ENCODE measurements at regions not wholly inside any gene's neighbourhood (a gene's known extent, or its start where the extent isn't known, plus 50 kb on each side); places are given as distances from the start of the nearest gene placed in this dataset.

DNA sequence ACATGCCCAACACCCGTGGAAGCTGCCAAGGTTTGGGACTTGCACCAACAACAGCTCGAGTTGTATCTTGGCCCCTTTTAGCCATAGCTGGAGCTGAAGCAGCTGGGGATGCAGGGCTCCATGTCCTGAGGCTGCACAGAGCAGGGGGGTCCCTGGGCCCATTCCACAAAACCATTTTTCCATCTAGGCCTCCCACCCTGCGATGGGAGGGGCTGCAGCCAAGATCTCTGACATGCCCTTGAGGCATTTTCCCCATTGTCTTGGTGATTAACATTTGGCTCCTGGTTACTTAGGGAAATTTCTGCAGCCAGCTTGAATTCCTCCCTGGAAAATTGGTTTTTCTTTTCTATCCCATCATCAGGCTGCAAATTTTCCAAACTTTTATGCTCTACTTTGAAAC is 637.8 kb upstream of the VSTM2A start:
- ATAC-seq (no peak), DNase-seq (no peak)
- no peaks in the 10 kb centered on the region for H3K4me1 Mint-ChIP-seq
- no peaks in the 10 kb centered on the region for H3K27me3 Mint-ChIP-seq
- H3K27ac Mint-ChIP-seq: no peak overlapping the region
- no peak overlapping the region for H3K4me3 Mint-ChIP-seq
- H3K36me3 Mint-ChIP-seq (ENCODE audit: low read depth): no peaks in the 10 kb centered on the region
- peaks cover 2% of the 10 kb centered on the region for H3K9me3 ChIP-seq (ENCODE audit: control insufficient read depth, low read length, poor library complexity, severe bottlenecking)

DNA sequence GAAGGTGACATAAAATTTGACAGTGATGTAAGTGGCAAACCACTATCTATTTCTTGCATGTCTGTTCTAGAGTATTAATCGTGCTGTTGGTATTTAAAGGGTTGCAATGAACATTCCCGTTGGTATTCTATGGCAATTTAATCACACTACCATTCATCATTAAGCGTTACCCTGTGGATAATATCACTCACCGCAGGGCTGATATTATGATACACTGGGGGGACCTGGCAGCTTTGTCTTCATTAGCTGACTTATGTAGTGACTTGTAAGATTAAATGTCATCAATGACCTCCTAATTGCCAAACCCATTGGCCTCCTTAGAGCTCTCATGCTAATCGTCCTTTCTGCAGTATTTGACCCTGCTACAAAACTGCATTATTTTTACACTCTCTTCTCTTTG is 624.5 kb upstream of the VSTM2A start:
- no peaks in the 10 kb centered on the region for H3K36me3 Mint-ChIP-seq (ENCODE audit: low read depth)
- no peak for ATAC-seq

DNA sequence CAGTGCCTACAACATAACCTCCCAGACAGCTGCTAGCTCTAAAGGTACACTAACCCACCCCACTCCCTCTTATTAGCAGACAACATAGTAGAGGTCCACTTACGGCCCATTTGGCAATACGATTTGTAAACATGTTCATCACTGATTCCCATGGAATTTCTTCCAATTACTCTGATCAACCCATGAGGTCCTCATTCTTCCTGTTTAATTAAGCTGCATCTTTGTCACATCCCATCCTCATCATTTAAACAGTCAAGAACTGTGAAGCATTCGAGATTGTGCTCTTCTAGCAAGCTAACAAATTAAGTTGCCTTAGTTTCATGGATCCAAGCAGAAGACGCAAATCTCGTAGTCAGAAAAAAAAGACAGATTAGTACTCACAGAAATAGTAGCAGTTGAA is 622.2 kb upstream of the VSTM2A start:
- Mint-ChIP-seq H3K27me3 (no peaks in the 10 kb centered on the region), H3K4me3 (no peak overlapping the region), H3K36me3 (ENCODE audit: low read depth) (no peaks in the 10 kb centered on the region), H3K27ac (no peak overlapping the region), H3K4me1 (no peaks in the 10 kb centered on the region)
- peaks cover 2% of the 10 kb centered on the region for H3K9me3 ChIP-seq (ENCODE audit: control insufficient read depth, low read length, poor library complexity, severe bottlenecking)
- DNase-seq (no peak), ATAC-seq (no peak)

More for the DNA sequence above, 624.5 kb upstream of the VSTM2A start:
- no peak for DNase-seq
- no peak overlapping the region for H3K4me3 Mint-ChIP-seq
- no peaks in the 10 kb centered on the region for H3K27me3 Mint-ChIP-seq
- H3K27ac Mint-ChIP-seq: no peak overlapping the region
- peaks cover 2% of the 10 kb centered on the region for H3K9me3 ChIP-seq (ENCODE audit: control insufficient read depth, low read length, poor library complexity, severe bottlenecking)
- no peaks in the 10 kb centered on the region for H3K4me1 Mint-ChIP-seq

DNA sequence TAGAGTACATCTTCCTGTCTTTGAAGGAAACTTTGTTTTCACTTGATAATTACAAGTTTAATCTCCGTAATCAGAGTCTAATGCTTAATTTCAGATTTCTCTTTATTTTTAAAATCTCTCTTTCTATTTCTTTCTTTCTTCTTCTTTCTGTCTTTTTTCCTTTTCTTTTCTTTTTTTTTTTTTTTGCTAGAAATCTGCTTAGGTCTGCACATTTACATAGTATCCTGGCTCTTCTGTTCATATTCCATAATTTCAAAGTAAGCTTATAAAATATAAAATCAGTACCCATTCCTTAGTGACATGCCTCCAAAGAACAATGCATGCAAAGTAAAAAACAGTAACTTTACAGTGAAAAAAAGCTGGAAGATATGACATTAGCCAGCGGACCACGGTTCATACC is 601.7 kb upstream of the VSTM2A start:
- Mint-ChIP-seq H3K4me1 (no peaks in the 10 kb centered on the region), H3K27ac (no peak overlapping the region), H3K36me3 (ENCODE audit: low read depth) (no peaks in the 10 kb centered on the region), H3K4me3 (no peak overlapping the region), H3K27me3 (no peaks in the 10 kb centered on the region)
- no peak for ATAC-seq
- H3K9me3 ChIP-seq (ENCODE audit: control insufficient read depth, low read length, poor library complexity, severe bottlenecking): no peaks in the 10 kb centered on the region
- DNase-seq: no peak

DNA sequence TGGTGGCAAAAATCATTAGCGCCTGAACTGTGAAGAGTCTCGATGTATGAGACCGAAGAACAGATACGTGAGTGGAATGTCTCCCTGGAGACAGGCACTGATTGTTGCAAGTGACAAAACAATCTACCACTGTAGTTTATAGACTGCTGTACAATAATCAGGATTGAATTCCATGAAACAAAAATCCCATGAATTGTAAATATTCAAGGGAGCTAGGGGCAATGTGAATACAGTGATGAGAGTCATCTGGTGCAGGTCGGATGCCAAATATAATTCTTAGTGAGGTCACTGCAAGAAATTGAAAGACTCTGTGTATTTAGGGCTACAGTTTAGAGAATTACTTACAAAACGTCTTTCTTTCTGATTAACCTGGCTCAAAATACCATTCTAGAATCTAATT is 594.4 kb upstream of the VSTM2A start:
- Mint-ChIP-seq H3K27ac (no peak overlapping the region), H3K36me3 (ENCODE audit: low read depth) (no peaks in the 10 kb centered on the region), H3K4me1 (no peaks in the 10 kb centered on the region), H3K4me3 (no peak overlapping the region), H3K27me3 (no peaks in the 10 kb centered on the region)
- DNase-seq: no peak
- ATAC-seq: no peak
- H3K9me3 ChIP-seq (ENCODE audit: control insufficient read depth, low read length, poor library complexity, severe bottlenecking): no peaks in the 10 kb centered on the region

DNA sequence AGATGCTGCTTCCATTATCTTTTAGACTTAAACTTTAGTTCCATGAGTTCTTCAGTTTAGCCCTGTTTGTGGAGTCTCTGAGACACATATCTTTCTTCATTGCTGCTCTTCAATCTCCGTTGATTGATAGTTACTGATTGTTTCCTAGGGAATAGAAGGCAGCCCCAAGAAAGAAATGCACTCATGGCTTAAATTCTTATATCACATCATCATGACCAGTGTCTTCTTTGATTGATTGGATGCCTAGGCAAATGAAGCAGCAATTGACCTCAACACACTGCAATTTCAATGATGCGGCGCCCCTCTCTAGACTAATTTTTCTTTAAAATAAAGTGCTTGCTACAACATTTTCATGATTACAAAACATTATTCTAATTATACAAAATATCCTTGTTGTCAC is 576.5 kb upstream of the VSTM2A start:
- Mint-ChIP-seq H3K4me1 (no peaks in the 10 kb centered on the region), H3K36me3 (ENCODE audit: low read depth) (no peaks in the 10 kb centered on the region), H3K27me3 (no peaks in the 10 kb centered on the region), H3K4me3 (no peak overlapping the region), H3K27ac (no peak overlapping the region)
- ATAC-seq (no peak), DNase-seq (no peak)
- no peaks in the 10 kb centered on the region for H3K9me3 ChIP-seq (ENCODE audit: control insufficient read depth, low read length, poor library complexity, severe bottlenecking)

DNA sequence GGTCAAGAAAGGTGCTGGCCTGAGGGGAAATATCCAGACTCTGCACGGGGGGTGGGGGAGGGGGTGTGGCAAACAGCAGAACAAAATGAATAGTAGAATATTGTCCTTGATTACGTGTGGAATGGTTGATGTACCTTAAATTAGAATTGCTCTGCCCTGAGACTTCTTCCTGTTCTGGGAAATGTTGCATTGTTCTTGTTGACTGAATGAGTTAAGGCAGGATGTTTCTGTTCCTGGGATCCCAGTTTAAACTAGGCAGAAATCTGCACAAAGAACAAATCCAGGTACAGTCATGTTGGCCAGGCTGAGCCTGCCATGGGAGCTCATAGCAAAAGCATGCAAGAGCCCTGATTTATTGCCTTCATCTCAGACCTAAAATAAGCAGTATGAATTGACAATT is 558.7 kb upstream of the VSTM2A start:
- H3K4me1 Mint-ChIP-seq: no peaks in the 10 kb centered on the region
- ATAC-seq: no peak
- no peaks in the 10 kb centered on the region for H3K36me3 Mint-ChIP-seq (ENCODE audit: low read depth)
- H3K9me3 ChIP-seq (ENCODE audit: control insufficient read depth, low read length, poor library complexity, severe bottlenecking): no peaks in the 10 kb centered on the region
- no peak overlapping the region for H3K4me3 Mint-ChIP-seq
- no peak for DNase-seq
- H3K27ac Mint-ChIP-seq: no peak overlapping the region
- no peaks in the 10 kb centered on the region for H3K27me3 Mint-ChIP-seq

DNA sequence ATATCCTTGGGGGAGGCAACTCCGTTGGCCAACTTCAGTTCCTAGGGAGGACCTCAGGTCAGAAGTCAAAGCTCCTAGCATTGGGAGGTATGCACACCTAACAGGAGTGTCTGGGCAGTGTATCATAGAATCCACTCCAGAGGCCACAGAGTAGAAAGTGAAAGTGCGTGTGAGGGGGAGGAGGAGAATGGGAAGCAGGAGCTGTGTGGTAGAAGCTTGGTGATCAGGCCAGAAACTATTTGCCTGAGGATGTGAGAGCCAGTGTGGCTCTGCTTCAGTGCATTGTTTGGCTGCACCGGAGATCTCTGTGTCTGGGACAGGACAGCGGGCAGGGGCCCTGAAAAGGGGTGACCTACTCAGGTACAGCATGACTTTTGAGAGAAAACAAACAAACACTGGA is 557.4 kb upstream of the VSTM2A start:
- ATAC-seq: no peak
- Mint-ChIP-seq H3K36me3 (ENCODE audit: low read depth) (no peaks in the 10 kb centered on the region), H3K27me3 (no peaks in the 10 kb centered on the region), H3K4me3 (no peak overlapping the region), H3K4me1 (no peaks in the 10 kb centered on the region), H3K27ac (no peak overlapping the region)
- DNase-seq: no peak
- H3K9me3 ChIP-seq (ENCODE audit: control insufficient read depth, low read length, poor library complexity, severe bottlenecking): no peaks in the 10 kb centered on the region

DNA sequence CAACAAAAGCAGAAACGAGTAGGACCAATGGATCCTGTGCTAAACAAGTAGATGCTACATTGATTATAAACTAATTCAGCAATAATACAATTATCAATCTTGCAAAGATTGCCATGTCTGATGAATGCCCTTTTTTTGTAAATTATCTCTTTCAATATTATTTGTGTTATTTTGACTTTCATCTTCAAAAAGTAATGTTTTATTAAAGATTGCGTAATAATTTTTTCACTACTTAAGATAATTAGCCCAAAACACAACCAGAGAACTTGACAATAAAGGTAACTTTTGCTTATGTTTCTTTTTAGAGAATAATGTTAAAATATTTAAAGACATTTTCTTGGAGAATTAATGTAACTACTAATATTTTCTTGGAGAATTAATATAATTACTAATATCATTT is 553.8 kb upstream of the VSTM2A start:
- no peaks in the 10 kb centered on the region for H3K9me3 ChIP-seq (ENCODE audit: control insufficient read depth, low read length, poor library complexity, severe bottlenecking)
- ATAC-seq: no peak
- Mint-ChIP-seq H3K4me3 (no peak overlapping the region), H3K27ac (no peak overlapping the region), H3K36me3 (ENCODE audit: low read depth) (no peaks in the 10 kb centered on the region), H3K4me1 (no peaks in the 10 kb centered on the region), H3K27me3 (no peaks in the 10 kb centered on the region)
- no peak for DNase-seq

DNA sequence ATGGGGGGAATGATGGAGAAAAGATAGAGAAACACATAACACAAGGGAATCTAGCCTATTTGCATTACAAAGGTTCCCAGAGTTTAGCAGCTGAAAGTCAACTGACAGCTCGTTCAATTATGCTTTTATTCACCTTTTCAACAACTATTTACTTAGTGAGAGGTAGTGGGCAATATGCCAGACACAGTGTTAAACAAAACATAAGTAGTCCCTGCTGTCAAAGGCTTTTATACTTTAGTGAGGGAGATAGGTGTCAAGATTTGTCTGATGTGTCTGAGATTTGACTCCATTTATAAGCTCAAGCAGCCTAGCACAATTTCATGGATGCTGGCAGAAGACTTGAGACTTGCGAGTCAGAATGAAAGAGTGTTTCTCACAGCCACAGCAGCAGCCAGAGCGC is 549.0 kb upstream of the VSTM2A start:
- H3K9me3 ChIP-seq (ENCODE audit: control insufficient read depth, low read length, poor library complexity, severe bottlenecking): no peaks in the 10 kb centered on the region
- Mint-ChIP-seq H3K4me3 (no peak overlapping the region), H3K36me3 (ENCODE audit: low read depth) (no peaks in the 10 kb centered on the region), H3K27me3 (no peaks in the 10 kb centered on the region), H3K4me1 (no peaks in the 10 kb centered on the region), H3K27ac (no peak overlapping the region)
- no peak for DNase-seq
- no peak for ATAC-seq

DNA sequence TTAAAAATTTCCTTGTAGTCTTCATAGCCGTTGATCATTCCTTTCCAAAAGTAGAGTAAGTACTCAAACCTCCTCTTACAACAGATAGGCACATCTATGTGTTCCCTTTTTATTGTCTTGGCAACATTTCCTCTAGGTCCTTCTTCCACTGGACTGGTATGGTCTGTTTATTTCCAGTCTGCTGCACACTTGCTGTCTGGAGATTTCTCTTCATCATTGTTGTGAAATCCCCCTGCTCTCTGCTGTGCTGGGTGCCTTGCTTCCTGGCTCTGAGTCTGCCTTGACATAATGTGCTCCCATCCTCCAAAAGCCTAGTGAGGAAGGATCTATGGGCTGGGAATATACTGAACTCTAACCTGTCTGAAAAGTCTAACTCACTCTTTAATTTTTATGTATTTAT is 545.3 kb upstream of the VSTM2A start:
- Mint-ChIP-seq H3K4me3 (no peak overlapping the region), H3K27me3 (no peaks in the 10 kb centered on the region), H3K27ac (no peak overlapping the region), H3K36me3 (ENCODE audit: low read depth) (no peaks in the 10 kb centered on the region), H3K4me1 (no peaks in the 10 kb centered on the region)
- DNase-seq (no peak), ATAC-seq (no peak)
- no peaks in the 10 kb centered on the region for H3K9me3 ChIP-seq (ENCODE audit: control insufficient read depth, low read length, poor library complexity, severe bottlenecking)

DNA sequence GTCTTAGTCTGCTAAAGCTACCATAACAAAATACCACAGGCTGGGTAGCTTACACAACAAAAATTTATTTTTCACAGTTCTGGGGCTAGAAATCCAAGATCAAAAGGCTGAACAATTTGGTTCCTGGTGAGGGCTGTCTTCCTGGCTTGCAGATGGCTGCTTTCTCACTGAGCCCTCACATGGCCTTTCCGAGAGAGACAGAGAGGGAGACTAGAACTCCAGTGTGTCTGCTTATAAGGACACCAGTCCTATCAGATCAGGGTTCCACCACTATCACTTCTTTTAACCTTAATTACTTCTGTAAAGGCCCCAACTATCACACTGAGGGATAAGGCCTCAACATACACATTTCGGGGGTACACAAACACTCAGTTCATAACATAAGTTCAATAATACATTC is 527.4 kb upstream of the VSTM2A start:
- no peaks in the 10 kb centered on the region for H3K27me3 Mint-ChIP-seq
- no peak for ATAC-seq
- peaks cover under 1% of the 10 kb centered on the region for H3K36me3 Mint-ChIP-seq (ENCODE audit: low read depth)

DNA sequence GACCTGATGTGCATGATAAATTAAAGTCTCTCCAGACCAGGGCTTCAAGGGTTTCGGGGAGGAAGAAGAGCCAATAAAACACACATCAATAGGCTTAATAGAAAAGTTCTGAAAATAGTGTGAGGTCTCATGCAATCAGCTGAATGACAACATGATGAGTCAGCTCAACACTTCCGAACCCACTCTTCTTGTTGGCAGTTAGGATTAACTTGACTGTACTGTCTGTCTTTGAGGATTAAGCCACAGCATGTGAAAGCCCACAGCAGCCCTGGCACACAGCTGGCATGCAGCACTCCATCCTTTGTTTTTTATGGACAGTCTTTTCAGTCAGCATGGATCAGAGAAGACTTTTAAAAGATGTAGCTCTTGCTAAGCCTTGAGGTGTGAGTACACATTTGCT is 526.9 kb upstream of the VSTM2A start:
- H3K27ac Mint-ChIP-seq: no peak overlapping the region
- H3K9me3 ChIP-seq (ENCODE audit: control insufficient read depth, low read length, poor library complexity, severe bottlenecking): peaks cover 2% of the 10 kb centered on the region
- no peaks in the 10 kb centered on the region for H3K4me1 Mint-ChIP-seq
- H3K27me3 Mint-ChIP-seq: no peaks in the 10 kb centered on the region
- no peaks in the 10 kb centered on the region for H3K36me3 Mint-ChIP-seq (ENCODE audit: low read depth)
- no peak overlapping the region for H3K4me3 Mint-ChIP-seq
- no peak for ATAC-seq
- no peak for DNase-seq

More for the DNA sequence above, 527.4 kb upstream of the VSTM2A start:
- H3K9me3 ChIP-seq (ENCODE audit: control insufficient read depth, low read length, poor library complexity, severe bottlenecking): peaks cover 2% of the 10 kb centered on the region
- H3K4me1 Mint-ChIP-seq: no peaks in the 10 kb centered on the region
- H3K4me3 Mint-ChIP-seq: no peak overlapping the region
- H3K27ac Mint-ChIP-seq: no peak overlapping the region
- no peak for DNase-seq

DNA sequence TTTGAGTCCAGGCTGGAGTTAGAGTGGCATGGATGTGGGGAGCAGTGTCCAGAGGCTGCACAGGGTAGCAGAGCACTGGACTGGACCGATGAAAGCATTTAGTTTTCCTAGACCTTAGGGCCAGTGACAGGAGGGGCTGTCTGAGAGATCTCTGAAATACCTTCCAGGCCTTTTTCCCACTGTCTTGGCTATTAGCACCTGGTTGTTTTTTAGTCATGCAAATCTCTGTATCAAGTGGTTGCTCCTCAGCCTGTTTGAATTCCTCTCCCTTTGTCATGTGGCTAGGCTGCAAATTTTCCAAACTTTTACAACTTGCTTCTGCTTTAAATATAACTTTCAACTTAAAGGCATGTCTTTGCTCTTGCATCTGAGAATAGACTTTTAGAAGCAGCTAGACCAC is 504.3 kb upstream of the VSTM2A start:
- no peaks in the 10 kb centered on the region for H3K9me3 ChIP-seq (ENCODE audit: control insufficient read depth, low read length, poor library complexity, severe bottlenecking)
- ATAC-seq: no peak
- H3K4me3 Mint-ChIP-seq: no peak overlapping the region
- H3K4me1 Mint-ChIP-seq: no peaks in the 10 kb centered on the region
- no peak for DNase-seq
- no peak overlapping the region for H3K27ac Mint-ChIP-seq
- no peaks in the 10 kb centered on the region for H3K27me3 Mint-ChIP-seq
- no peaks in the 10 kb centered on the region for H3K36me3 Mint-ChIP-seq (ENCODE audit: low read depth)

DNA sequence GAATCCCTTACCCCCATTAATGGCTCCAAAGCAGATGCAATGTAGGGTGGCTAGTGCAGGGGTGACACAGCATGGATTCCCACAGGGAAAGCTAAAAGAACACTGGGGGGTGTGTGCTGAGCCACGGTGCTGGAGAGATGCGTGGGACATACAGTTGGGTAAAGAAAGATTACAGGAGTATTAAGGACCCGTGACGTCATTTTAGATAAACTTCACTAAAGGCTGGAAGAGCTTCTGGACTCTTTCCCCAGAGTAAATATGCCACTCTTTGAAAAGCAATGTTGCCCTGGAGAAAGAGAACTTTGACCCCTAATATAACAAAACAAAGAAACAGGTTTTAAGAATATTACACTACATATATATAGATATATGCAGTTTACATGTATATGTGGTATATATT is 481.5 kb upstream of the VSTM2A start:
- no peaks in the 10 kb centered on the region for H3K9me3 ChIP-seq (ENCODE audit: control insufficient read depth, low read length, poor library complexity, severe bottlenecking)
- Mint-ChIP-seq H3K27me3 (no peaks in the 10 kb centered on the region), H3K27ac (no peak overlapping the region), H3K4me3 (no peak overlapping the region), H3K36me3 (ENCODE audit: low read depth) (no peaks in the 10 kb centered on the region), H3K4me1 (no peaks in the 10 kb centered on the region)
- DNase-seq (no peak), ATAC-seq (no peak)

Data from T-helper 17 cell (primary cell).